GM12891 (cell line): ENCODE measurements at regions not wholly inside any gene's neighbourhood (a gene's known extent, or its start where the extent isn't known, plus 50 kb on each side); places are given as distances from the start of the nearest gene placed in this dataset.

Experiments
- POLR2A ChIP-seq: IDR thresholded peaks from 2 replicates; pipeline ENCODE4 v1.6.1; 2011; ENCODE audit warnings: low read depth, low read length, control low read depth
- POLR2AphosphoS5 ChIP-seq: IDR thresholded peaks from 2 replicates; pipeline ENCODE4 v1.6.1; 2011; ENCODE audit warnings: low read depth, low read length, control low read depth
- SPI1 ChIP-seq: IDR thresholded peaks from 2 replicates; pipeline ENCODE4 v1.6.1; 2011; ENCODE audit warnings: low read depth, low read length, control low read depth
- TAF1 ChIP-seq: IDR thresholded peaks from 2 replicates; pipeline ENCODE4 v1.6.1; 2011; ENCODE audit warnings: low read depth, low read length, control low read depth

GRCh38 chr17:72366626-72367025 lies 245.8 kb downstream of the SOX9 start:
- no peak for TF ChIP-seq POLR2A
- TF ChIP-seq SPI1, result no peak
- no peak for TF ChIP-seq POLR2AphosphoS5
- no peak for TF ChIP-seq TAF1
